Lower leg skin (tissue), 4 donors: ENCODE measurements at regions not wholly inside any gene's neighbourhood (a gene's known extent, or its start where the extent isn't known, plus 50 kb on each side); places are given as distances from the start of the nearest gene placed in this dataset.
"Not testable (repeated sequence)": the region's sequence is repeated elsewhere in the genome, so short reads cannot be mapped to it uniquely, and the experiment has no call there.

ENCODE experiments used
- DNase-seq, 2 donors: peaks; one replicate each; pipeline ENCODE4 v3.0.0-alpha.2; 2019; ENCODE audit warnings: low spot score in 2 of 2
- H3K4me3 ChIP-seq: fragments of 200-600 bp; sonication (generic); 2 replicates; pipeline ENCODE4 v1.5.1; 2017; ENCODE audit warnings: mild to moderate bottlenecking, low read depth; ENCODE audit not compliant: poor library complexity, severe bottlenecking
- CTCF ChIP-seq, 3 donors: fragments of 450-650 bp; IDR thresholded peaks; one replicate each; pipeline ENCODE4 v1.5.1; 2016; ENCODE audit warnings: antibody characterized with exemption in 3 of 3, mild to moderate bottlenecking in 3 of 3, moderate library complexity in 2 of 3
- POLR2A ChIP-seq, 2 donors: fragments of 450-650 bp; IDR thresholded peaks; one replicate each; pipeline ENCODE4 v1.6.1; 2016 to 2017; ENCODE audit warnings: antibody characterized with exemption in 2 of 2, mild to moderate bottlenecking in 1 of 2, moderate library complexity in 1 of 2
- WGBS, 2 donors: methylation state at CpG; one replicate each; pipeline ENCODE4 v1.1.5; 2018; 5-methylcytosine and 5-hydroxymethylcytosine counted together
- intact Hi-C: fragments of 100-400 bp; cut with DNase I; formaldehyde crosslinking; loops from one replicate; pipeline ENCODE4 v1.15.0; 2023; ENCODE audit warnings: low total_unique reads

- intact Hi-C loops: no loop called here
- no peak overlapping the region for H3K4me3 ChIP-seq
- no peak for DNase-seq
- TF ChIP-seq CTCF (IDR thresholded peaks at IDR 0.05) (no peak), POLR2A (IDR thresholded peaks at IDR 0.05) (no peak)
- 63 to 64% methylated on average over 1 of the region's 1 CpG for WGBS, 2 donors
These were observed 213.1 kb downstream of the FGFR2 start for GRCh38 chr10:121385136-121385535.

- intact Hi-C loops: no loop called here
- 67 to 68% methylated on average over 6 of the region's 6 CpGs for WGBS, 2 donors
- no peak overlapping the region for H3K4me3 ChIP-seq
These were observed 205.6 kb downstream of the FGFR2 start for GRCh38 chr10:121392657-121393056.

GRCh38 chr10:121393522-121393921, 204.7 kb downstream of the FGFR2 start:
- DNase-seq: no peak
- 89 to 92% methylated on average over 3 of the region's 3 CpGs for WGBS, 2 donors
- intact Hi-C loops: no loop called here
- no peak for TF ChIP-seq POLR2A (IDR thresholded peaks at IDR 0.05)
- TF ChIP-seq CTCF (IDR thresholded peaks at IDR 0.05): no peak
- no peak overlapping the region for H3K4me3 ChIP-seq

More at GRCh38 chr10:121392657-121393056, 205.6 kb downstream of the FGFR2 start:
- TF ChIP-seq CTCF (IDR thresholded peaks at IDR 0.05): no peak
- no peak for TF ChIP-seq POLR2A (IDR thresholded peaks at IDR 0.05)
- DNase-seq: no peak

- intact Hi-C loops, DNase-seq, H3K4me3 ChIP-seq: not testable (repeated sequence)
- WGBS, 2 donors: 91 to 96% methylated on average over 4 of the region's 4 CpGs
These were observed 197.7 kb downstream of the FGFR2 start for GRCh38 chr10:121400507-121400906.

GRCh38 chr10:121403527-121403926, 194.7 kb downstream of the FGFR2 start:
- WGBS, 2 donors: 91 to 95% methylated on average over 5 of the region's 5 CpGs
- intact Hi-C loops: no loop called here
- no peak for DNase-seq
- TF ChIP-seq POLR2A (IDR thresholded peaks at IDR 0.05) (no peak), CTCF (IDR thresholded peaks at IDR 0.05) (no peak)
- H3K4me3 ChIP-seq: no peak overlapping the region

- intact Hi-C loops: no loop called here
- WGBS, 2 donors: 83 to 94% methylated on average over 4 of the region's 4 CpGs
- no peak overlapping the region for H3K4me3 ChIP-seq
- no peak for TF ChIP-seq CTCF (IDR thresholded peaks at IDR 0.05)
- no peak for TF ChIP-seq POLR2A (IDR thresholded peaks at IDR 0.05)
- DNase-seq: no peak
These were observed 193.6 kb downstream of the FGFR2 start for GRCh38 chr10:121404611-121405010.
